WTC11 (cell line): ENCODE measurements at regions not wholly inside any gene's neighbourhood (a gene's known extent, or its start where the extent isn't known, plus 50 kb on each side); places are given as distances from the start of the nearest gene placed in this dataset.

ENCODE experiments used
- ATAC-seq: fragments of 200-7000 bp; cut with Tn5 transposase; 2 replicates; pipeline ENCODE4 v1.10.0; 2021; ENCODE audit warnings: mild to moderate bottlenecking, moderate library complexity
- CTCF ChIA-PET: fragments of 300-600 bp; sonication (Branson Sonifier 250); formaldehyde crosslinking; loops from one replicate; lab custom pipeline; 2021; ENCODE audit warnings: antibody characterized with exemption; lab: Charles Lee
- POLR2A ChIA-PET: fragments of 350-600 bp; sonication (Branson Sonifier 250); formaldehyde crosslinking; loops from one replicate; lab custom pipeline; 2021; ENCODE audit warnings: antibody characterized with exemption; lab: Charles Lee
- DNase-seq: peaks from one replicate; pipeline ENCODE4 v3.0.0; 2021; ENCODE audit warnings: low spot score
- H3K27ac Mint-ChIP-seq: 2 replicates; pipeline ENCODE4 v1.8.0; 2021; ENCODE audit warnings: mixed read lengths
- H3K27me3 Mint-ChIP-seq: 2 replicates; pipeline ENCODE4 v1.8.0; 2021; ENCODE audit warnings: low read depth, mild to moderate bottlenecking, moderate library complexity, mixed read lengths
- H3K36me3 Mint-ChIP-seq: 2 replicates; pipeline ENCODE4 v1.8.0; 2021; ENCODE audit warnings: mixed read lengths
- H3K4me1 Mint-ChIP-seq: 2 replicates; pipeline ENCODE4 v1.8.0; 2022; ENCODE audit warnings: mixed read lengths
- H3K4me3 Mint-ChIP-seq: 2 replicates; pipeline ENCODE4 v1.8.0; 2021; ENCODE audit warnings: mild to moderate bottlenecking, moderate library complexity, mixed read lengths
- H3K9me3 Mint-ChIP-seq: 2 replicates; pipeline ENCODE4 v1.8.0; 2021; ENCODE audit warnings: mixed read lengths
- ATF1 ChIP-seq: sonication (generic); formaldehyde crosslinking; IDR thresholded peaks from 2 replicates; pipeline ENCODE4 v1.8.1; 2023; ENCODE audit warnings: mild to moderate bottlenecking, moderate library complexity, missing genetic modification reagents
- CREB1 ChIP-seq: sonication (generic); formaldehyde crosslinking; IDR thresholded peaks from 2 replicates; pipeline ENCODE4 v1.8.0; 2023; ENCODE audit warnings: mild to moderate bottlenecking, missing genetic modification reagents
- ERG ChIP-seq: fragments of 250-450 bp; sonication (Bioruptor Pico); IDR thresholded peaks from 2 replicates; pipeline ENCODE4 v1.8.0; 2021; ENCODE audit warnings: mild to moderate bottlenecking
- ETV6 ChIP-seq: sonication (generic); formaldehyde crosslinking; IDR thresholded peaks from 2 replicates; pipeline ENCODE4 v1.8.1; 2022; ENCODE audit warnings: mild to moderate bottlenecking, missing genetic modification reagents
- FOXP4 ChIP-seq: sonication (generic); formaldehyde crosslinking; IDR thresholded peaks from 2 replicates; pipeline ENCODE4 v1.8.0; 2022; ENCODE audit warnings: mild to moderate bottlenecking, missing genetic modification reagents
- HMGA2 ChIP-seq: fragments of 250-450 bp; sonication (Bioruptor Pico); IDR thresholded peaks from 2 replicates; pipeline ENCODE4 v1.4.0; 2021; ENCODE audit warnings: mild to moderate bottlenecking, moderate library complexity
- IRF2 ChIP-seq: sonication (generic); formaldehyde crosslinking; IDR thresholded peaks from 2 replicates; pipeline ENCODE4 v1.8.0; 2022; ENCODE audit warnings: low read depth, missing genetic modification reagents, borderline replicate concordance
- MXD4 ChIP-seq: fragments of 250-450 bp; sonication (Bioruptor Pico); IDR thresholded peaks from 2 replicates; pipeline ENCODE4 v1.8.0; 2021; ENCODE audit warnings: mild to moderate bottlenecking, moderate library complexity, borderline replicate concordance
- MYBL2 ChIP-seq: sonication (generic); formaldehyde crosslinking; IDR thresholded peaks from 2 replicates; pipeline ENCODE4 v1.8.1; 2023; ENCODE audit warnings: mild to moderate bottlenecking, moderate library complexity, missing genetic modification reagents
- NFE2L1 ChIP-seq: sonication (generic); formaldehyde crosslinking; IDR thresholded peaks from 2 replicates; pipeline ENCODE4 v1.8.1; 2023; ENCODE audit warnings: missing genetic modification reagents
- NR1H2 ChIP-seq: sonication (generic); formaldehyde crosslinking; IDR thresholded peaks from 2 replicates; pipeline ENCODE4 v1.9.0; 2021; ENCODE audit warnings: mild to moderate bottlenecking, moderate library complexity, missing genetic modification reagents
- NR3C1 ChIP-seq: sonication (generic); formaldehyde crosslinking; conservative IDR thresholded peaks from 2 replicates; pipeline ENCODE4 v1.8.1; 2023; ENCODE audit warnings: low read depth, mild to moderate bottlenecking, missing genetic modification reagents
- PREB ChIP-seq: sonication (generic); formaldehyde crosslinking; IDR thresholded peaks from 2 replicates; pipeline ENCODE4 v1.8.1; 2022; ENCODE audit warnings: mild to moderate bottlenecking, missing genetic modification reagents, moderate library complexity, borderline replicate concordance
- RELA ChIP-seq: sonication (generic); formaldehyde crosslinking; IDR thresholded peaks from 2 replicates; pipeline ENCODE4 v1.8.1; 2022; ENCODE audit warnings: missing genetic modification reagents, mild to moderate bottlenecking, borderline replicate concordance
- RORB ChIP-seq: fragments of 250-450 bp; sonication (Bioruptor Pico); IDR thresholded peaks from 2 replicates; pipeline ENCODE4 v1.9.0; 2021; ENCODE audit warnings: mild to moderate bottlenecking
- SOX15 ChIP-seq: fragments of 250-450 bp; sonication (Bioruptor Pico); IDR thresholded peaks from 2 replicates; pipeline ENCODE4 v1.9.0; 2021; ENCODE audit warnings: mild to moderate bottlenecking
- SP1 ChIP-seq: sonication (generic); formaldehyde crosslinking; conservative IDR thresholded peaks from 2 replicates; pipeline ENCODE4 v1.8.1; 2022; ENCODE audit warnings: missing genetic modification reagents
- ZNF263 ChIP-seq: sonication (generic); formaldehyde crosslinking; IDR thresholded peaks from 2 replicates; pipeline ENCODE4 v1.8.1; 2022; ENCODE audit warnings: low read depth, mild to moderate bottlenecking, moderate library complexity, missing genetic modification reagents
- ZNF317 ChIP-seq: sonication (generic); formaldehyde crosslinking; IDR thresholded peaks from 2 replicates; pipeline ENCODE4 v1.8.1; 2023; ENCODE audit warnings: low read depth, mild to moderate bottlenecking, moderate library complexity, missing genetic modification reagents, borderline replicate concordance
- ZNF396 ChIP-seq: fragments of 250-450 bp; sonication (Bioruptor Pico); IDR thresholded peaks from 2 replicates; pipeline ENCODE4 v1.8.0; 2021; ENCODE audit warnings: mild to moderate bottlenecking, moderate library complexity, borderline replicate concordance
- ZNF423 ChIP-seq: fragments of 250-450 bp; sonication (Bioruptor Pico); IDR thresholded peaks from 2 replicates; pipeline ENCODE4 v2.1.2; 2022; ENCODE audit warnings: mild to moderate bottlenecking, moderate library complexity
- ZNF512 ChIP-seq: sonication (generic); formaldehyde crosslinking; IDR thresholded peaks from 2 replicates; pipeline ENCODE4 v1.8.1; 2022; ENCODE audit warnings: missing genetic modification reagents, borderline replicate concordance
- ZNF532 ChIP-seq: fragments of 250-450 bp; sonication (Bioruptor Pico); IDR thresholded peaks from 2 replicates; pipeline ENCODE4 v1.9.0; 2021; ENCODE audit warnings: mild to moderate bottlenecking, borderline replicate concordance
- TF ChIP-seq, protein P1 (sequence below): sonication (generic); formaldehyde crosslinking; IDR thresholded peaks from 2 replicates; pipeline ENCODE4 v1.8.1; 2023; ENCODE audit warnings: mild to moderate bottlenecking, missing genetic modification reagents, moderate library complexity
- TF ChIP-seq, protein P2 (sequence below): sonication (generic); formaldehyde crosslinking; IDR thresholded peaks from 2 replicates; pipeline ENCODE4 v1.8.0; 2022; ENCODE audit warnings: mild to moderate bottlenecking, missing genetic modification reagents

GRCh38 chr4:19508442-19508841, 743.3 kb upstream of the SLIT2 start (continued):
- TF ChIP-seq, protein P1, sequence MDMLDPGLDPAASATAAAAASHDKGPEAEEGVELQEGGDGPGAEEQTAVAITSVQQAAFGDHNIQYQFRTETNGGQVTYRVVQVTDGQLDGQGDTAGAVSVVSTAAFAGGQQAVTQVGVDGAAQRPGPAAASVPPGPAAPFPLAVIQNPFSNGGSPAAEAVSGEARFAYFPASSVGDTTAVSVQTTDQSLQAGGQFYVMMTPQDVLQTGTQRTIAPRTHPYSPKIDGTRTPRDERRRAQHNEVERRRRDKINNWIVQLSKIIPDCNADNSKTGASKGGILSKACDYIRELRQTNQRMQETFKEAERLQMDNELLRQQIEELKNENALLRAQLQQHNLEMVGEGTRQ: no peak
- TF ChIP-seq NR1H2 (CRISPR knock-in tag) (no peak), RELA (no peak), ETV6 (CRISPR knock-in tag) (no peak), ATF1 (no peak), ZNF396 (CRISPR knock-in tag) (no peak), CREB1 (CRISPR knock-in tag) (no peak), MXD4 (CRISPR knock-in tag) (no peak), NR3C1 (no peak)
- TF ChIP-seq, protein P2, sequence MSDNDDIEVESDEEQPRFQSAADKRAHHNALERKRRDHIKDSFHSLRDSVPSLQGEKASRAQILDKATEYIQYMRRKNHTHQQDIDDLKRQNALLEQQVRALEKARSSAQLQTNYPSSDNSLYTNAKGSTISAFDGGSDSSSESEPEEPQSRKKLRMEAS: no peak
- TF ChIP-seq, all 79 proteins: peak for 0

GRCh38 chr4:19497705-19498104, 754.0 kb upstream of the SLIT2 start:
- CTCF ChIA-PET: no interaction called here
- Mint-ChIP-seq H3K9me3 (no peaks in the 10 kb centered on the region), H3K4me3 (no peak overlapping the region), H3K27ac (no peak overlapping the region), H3K27me3 (no peaks in the 10 kb centered on the region), H3K36me3 (no peaks in the 10 kb centered on the region), H3K4me1 (no peaks in the 10 kb centered on the region)
- no peak for ATAC-seq
- TF ChIP-seq PREB (CRISPR knock-in tag) (no peak), RELA (no peak), SOX15 (CRISPR knock-in tag) (no peak), ERG (CRISPR knock-in tag) (no peak), MYBL2 (CRISPR knock-in tag) (no peak), ZNF263 (CRISPR knock-in tag) (no peak), IRF2 (CRISPR knock-in tag) (no peak), SP1 (no peak), HMGA2 (CRISPR knock-in tag) (no peak), FOXP4 (no peak), ZNF532 (CRISPR knock-in tag) (no peak), NFE2L1 (no peak), ZNF317 (CRISPR knock-in tag) (no peak), RORB (no peak), ZNF423 (CRISPR knock-in tag) (no peak), ZNF512 (CRISPR knock-in tag) (no peak)
- POLR2A ChIA-PET: no interaction called here
- no peak for DNase-seq
